ENCODE measurements at regions not wholly inside any gene's neighbourhood (a gene's known extent, or its start where the extent isn't known, plus 50 kb on each side); places are given as distances from the start of the nearest gene placed in this dataset.

GRCh38 chr3:72256716-72257115 lies 471.8 kb upstream of the PROK2 start:
- TF ChIP-seq POLR2A (IDR thresholded peaks at IDR 0.05; ENCODE audit: low read depth, low read length) (no peak), POLR2AphosphoS5 (IDR thresholded peaks at IDR 0.05; ENCODE audit: low read depth, low read length) (no peak), TAF1 (IDR thresholded peaks at IDR 0.05; ENCODE audit: borderline replicate concordance, low read depth, low read length) (no peak)
- FAIRE-seq (no peak), DNase-seq (ENCODE audit: insufficient read length) (no peak)

DNA sequence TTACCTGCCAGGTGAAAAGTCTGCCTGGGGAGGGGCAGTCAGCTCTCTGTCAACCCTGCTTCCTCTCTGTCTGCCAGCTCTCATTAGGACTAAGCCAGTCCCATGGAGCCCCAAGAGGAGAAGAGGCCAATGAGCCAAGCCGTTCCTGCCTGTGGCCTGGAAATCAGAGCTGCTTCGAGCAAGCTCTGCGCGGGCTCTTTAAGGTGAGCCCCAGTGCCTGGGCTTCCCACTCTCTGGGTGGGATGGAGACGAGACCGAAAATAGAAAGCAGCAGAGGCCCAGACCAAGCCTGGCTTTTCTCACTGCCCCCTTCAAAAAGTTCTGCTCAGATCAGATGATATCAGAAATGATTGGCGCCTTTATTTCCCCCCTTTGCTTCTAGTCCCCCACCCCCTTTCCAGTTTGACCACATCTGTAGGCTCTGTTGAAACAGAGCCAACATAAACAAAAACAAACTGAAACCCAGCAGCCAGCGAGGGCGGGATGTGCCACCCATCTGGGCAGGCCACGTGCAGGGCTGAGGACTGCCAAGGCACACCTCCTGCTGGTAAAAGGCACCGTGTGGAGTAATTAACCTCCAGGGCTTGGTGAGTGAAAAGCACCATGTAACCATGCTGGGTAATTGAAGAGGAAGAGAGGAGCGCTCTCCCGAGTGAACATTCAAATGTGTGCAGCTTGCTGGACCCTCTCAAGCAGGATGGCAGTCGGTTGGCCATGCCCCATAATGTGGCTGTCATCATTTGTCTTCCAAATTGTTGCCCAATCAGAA lies 471.0 kb upstream of the PROK2 start:
- FAIRE-seq, result no peak
- no peak for TF ChIP-seq POLR2AphosphoS5 (IDR thresholded peaks at IDR 0.05; ENCODE audit: low read depth, low read length)
- no peak for TF ChIP-seq POLR2A (IDR thresholded peaks at IDR 0.05; ENCODE audit: low read depth, low read length)
- no peak for TF ChIP-seq TAF1 (IDR thresholded peaks at IDR 0.05; ENCODE audit: borderline replicate concordance, low read depth, low read length)
- DNase-seq (ENCODE audit: insufficient read length), result no peak

DNA sequence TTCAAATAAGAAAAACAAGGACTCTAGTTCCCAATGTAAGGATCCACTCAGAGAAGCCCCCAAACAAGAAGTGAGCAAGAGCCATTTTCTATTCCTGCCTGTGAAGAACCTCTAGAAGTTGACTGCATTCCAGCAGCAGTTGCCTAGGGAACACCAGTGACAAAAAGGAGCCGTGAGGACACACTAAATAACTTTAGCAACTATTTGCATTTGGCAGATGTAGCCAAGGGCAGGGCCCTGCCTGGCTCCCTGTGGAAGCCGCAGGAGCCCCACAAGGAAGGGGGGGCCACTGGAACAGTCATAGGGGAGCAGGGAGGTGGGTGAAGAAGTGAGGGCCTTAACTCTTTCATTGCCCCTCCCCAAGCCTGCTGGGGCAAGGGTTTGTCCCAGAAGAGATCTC lies 470.2 kb upstream of the PROK2 start:
- TF ChIP-seq TAF1 (IDR thresholded peaks at IDR 0.05; ENCODE audit: borderline replicate concordance, low read depth, low read length) (no peak), POLR2AphosphoS5 (IDR thresholded peaks at IDR 0.05; ENCODE audit: low read depth, low read length) (no peak), POLR2A (IDR thresholded peaks at IDR 0.05; ENCODE audit: low read depth, low read length) (no peak)
- DNase-seq (ENCODE audit: insufficient read length), result no peak
- FAIRE-seq, result no peak

GRCh38 chr3:72254483-72254882 lies 469.5 kb upstream of the PROK2 start:
- DNase-seq (ENCODE audit: insufficient read length) (no peak), FAIRE-seq (no peak)
- TF ChIP-seq POLR2A (IDR thresholded peaks at IDR 0.05; ENCODE audit: low read depth, low read length), result no peak
- no peak for TF ChIP-seq TAF1 (IDR thresholded peaks at IDR 0.05; ENCODE audit: borderline replicate concordance, low read depth, low read length)
- no peak for TF ChIP-seq POLR2AphosphoS5 (IDR thresholded peaks at IDR 0.05; ENCODE audit: low read depth, low read length)

DNA sequence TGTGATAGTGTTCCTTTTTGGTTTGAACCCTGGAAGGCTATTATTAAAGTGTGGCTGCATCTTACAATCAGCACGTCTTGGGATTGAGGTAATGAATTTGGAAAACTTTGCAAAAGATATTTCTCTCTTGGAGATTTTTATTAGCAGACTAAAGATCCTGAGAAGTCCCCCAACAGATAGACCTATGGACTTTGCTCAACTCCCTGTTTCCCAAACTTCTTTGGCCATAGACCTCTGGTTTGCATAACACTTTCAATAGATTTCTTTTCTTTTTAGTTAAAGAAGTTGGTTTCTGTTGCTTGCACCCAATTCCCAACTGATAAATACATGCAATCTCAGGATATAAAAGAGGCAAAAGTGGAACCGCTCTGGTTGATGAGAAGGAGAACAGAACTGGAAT lies 465.8 kb upstream of the PROK2 start:
- FAIRE-seq, result no peak

DNA sequence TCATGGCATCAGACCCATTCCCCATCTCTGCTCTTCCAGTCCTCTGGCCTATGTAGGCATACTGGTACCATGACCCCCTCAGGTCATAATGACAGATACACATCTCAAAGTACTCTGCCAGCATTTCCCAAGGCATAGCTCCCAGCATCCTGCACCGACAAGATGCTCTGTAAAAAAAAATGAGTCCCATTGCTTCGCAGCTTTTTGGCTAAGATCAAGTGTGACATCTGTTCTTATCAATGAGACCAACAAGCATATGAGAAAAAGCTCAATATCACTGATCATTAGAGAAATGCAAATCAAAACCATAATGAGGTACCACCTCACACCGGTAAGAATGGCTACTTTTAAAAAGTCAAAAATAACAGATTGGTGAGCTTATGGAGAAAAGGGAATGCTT lies 463.9 kb upstream of the PROK2 start:
- FAIRE-seq, result no peak
- no peak for DNase-seq (ENCODE audit: insufficient read length)
- TF ChIP-seq TAF1 (IDR thresholded peaks at IDR 0.05; ENCODE audit: borderline replicate concordance, low read depth, low read length), result no peak
- no peak for TF ChIP-seq POLR2AphosphoS5 (IDR thresholded peaks at IDR 0.05; ENCODE audit: low read depth, low read length)
- TF ChIP-seq POLR2A (IDR thresholded peaks at IDR 0.05; ENCODE audit: low read depth, low read length), result no peak

More for the DNA sequence above, 465.8 kb upstream of the PROK2 start:
- no peak for DNase-seq (ENCODE audit: insufficient read length)
- TF ChIP-seq TAF1 (IDR thresholded peaks at IDR 0.05; ENCODE audit: borderline replicate concordance, low read depth, low read length) (no peak), POLR2AphosphoS5 (IDR thresholded peaks at IDR 0.05; ENCODE audit: low read depth, low read length) (no peak), POLR2A (IDR thresholded peaks at IDR 0.05; ENCODE audit: low read depth, low read length) (no peak)

DNA sequence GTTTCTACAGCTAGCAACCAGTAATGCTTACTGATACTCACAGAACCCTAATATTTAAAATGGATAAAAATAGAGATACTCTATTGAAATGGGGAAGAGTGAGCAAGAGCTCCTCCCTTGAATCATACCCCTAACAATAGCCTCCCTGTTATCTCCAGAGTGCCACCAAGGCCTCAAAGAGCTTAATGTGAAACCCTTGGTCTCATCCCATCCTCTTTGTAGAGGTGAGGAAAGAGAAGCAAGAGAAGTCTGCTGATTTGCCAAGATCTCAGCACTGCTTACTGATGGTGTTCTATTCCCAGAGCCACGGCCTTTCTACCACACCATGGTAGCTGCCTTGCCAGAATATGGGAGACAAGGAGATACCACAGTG lies 463.4 kb upstream of the PROK2 start:
- FAIRE-seq, result no peak
- TF ChIP-seq TAF1 (IDR thresholded peaks at IDR 0.05; ENCODE audit: borderline replicate concordance, low read depth, low read length), result no peak
- no peak for TF ChIP-seq POLR2AphosphoS5 (IDR thresholded peaks at IDR 0.05; ENCODE audit: low read depth, low read length)
- TF ChIP-seq POLR2A (IDR thresholded peaks at IDR 0.05; ENCODE audit: low read depth, low read length), result no peak
- no peak for DNase-seq (ENCODE audit: insufficient read length)

GRCh38 chr3:72247645-72248388 lies 462.9 kb upstream of the PROK2 start:
- no peak for DNase-seq (ENCODE audit: insufficient read length)
- no peak for FAIRE-seq
- no peak for TF ChIP-seq POLR2A (IDR thresholded peaks at IDR 0.05; ENCODE audit: low read depth, low read length)
- no peak for TF ChIP-seq POLR2AphosphoS5 (IDR thresholded peaks at IDR 0.05; ENCODE audit: low read depth, low read length)
- TF ChIP-seq TAF1 (IDR thresholded peaks at IDR 0.05; ENCODE audit: borderline replicate concordance, low read depth, low read length), result no peak

DNA sequence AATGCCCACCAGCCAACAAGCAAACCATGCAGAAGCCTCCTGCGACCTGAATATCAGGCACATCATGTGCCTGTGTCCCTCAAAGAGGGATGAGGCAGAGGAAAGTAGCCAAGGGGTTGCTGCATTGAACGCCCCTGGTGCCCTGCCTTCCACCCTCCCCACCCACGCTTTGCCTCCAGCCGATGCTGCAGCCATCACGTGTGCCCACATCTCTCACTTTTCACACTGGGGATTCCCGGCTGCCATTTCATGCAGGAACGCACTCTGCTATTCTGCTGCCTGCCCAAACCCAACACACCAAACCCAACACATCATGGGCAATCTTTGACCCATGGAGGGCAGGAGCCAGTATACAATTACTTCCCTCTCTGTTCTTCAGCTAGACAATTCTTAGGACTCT lies 462.2 kb upstream of the PROK2 start:
- FAIRE-seq (peak; percentile 42), DNase-seq (ENCODE audit: insufficient read length) (no peak)
- TF ChIP-seq POLR2AphosphoS5 (IDR thresholded peaks at IDR 0.05; ENCODE audit: low read depth, low read length), result no peak
- no peak for TF ChIP-seq POLR2A (IDR thresholded peaks at IDR 0.05; ENCODE audit: low read depth, low read length)
- TF ChIP-seq TAF1 (IDR thresholded peaks at IDR 0.05; ENCODE audit: borderline replicate concordance, low read depth, low read length), result no peak

DNA sequence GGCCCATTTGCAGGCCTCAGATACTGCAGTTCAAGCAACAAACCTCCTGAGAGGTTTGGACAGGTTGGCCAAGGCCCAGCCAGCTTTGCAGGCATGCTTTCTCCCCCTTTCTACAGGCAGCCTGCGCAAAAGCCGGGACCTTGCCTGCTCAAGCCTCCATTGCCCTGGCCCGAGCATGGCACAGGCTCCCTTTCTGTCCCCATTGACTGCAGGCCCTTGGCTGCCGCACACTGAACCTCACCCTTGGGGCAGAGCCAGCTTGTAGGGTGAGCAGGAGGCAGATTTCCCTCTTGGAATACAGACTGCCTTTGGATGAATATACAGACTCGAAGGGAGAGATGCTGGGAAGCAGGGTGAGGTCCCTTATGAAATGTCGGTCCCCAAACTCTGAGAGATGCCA lies 461.7 kb upstream of the PROK2 start:
- no peak for FAIRE-seq
- TF ChIP-seq TAF1 (IDR thresholded peaks at IDR 0.05; ENCODE audit: borderline replicate concordance, low read depth, low read length) (no peak), POLR2AphosphoS5 (IDR thresholded peaks at IDR 0.05; ENCODE audit: low read depth, low read length) (no peak), POLR2A (IDR thresholded peaks at IDR 0.05; ENCODE audit: low read depth, low read length) (no peak)
- no peak for DNase-seq (ENCODE audit: insufficient read length)

DNA sequence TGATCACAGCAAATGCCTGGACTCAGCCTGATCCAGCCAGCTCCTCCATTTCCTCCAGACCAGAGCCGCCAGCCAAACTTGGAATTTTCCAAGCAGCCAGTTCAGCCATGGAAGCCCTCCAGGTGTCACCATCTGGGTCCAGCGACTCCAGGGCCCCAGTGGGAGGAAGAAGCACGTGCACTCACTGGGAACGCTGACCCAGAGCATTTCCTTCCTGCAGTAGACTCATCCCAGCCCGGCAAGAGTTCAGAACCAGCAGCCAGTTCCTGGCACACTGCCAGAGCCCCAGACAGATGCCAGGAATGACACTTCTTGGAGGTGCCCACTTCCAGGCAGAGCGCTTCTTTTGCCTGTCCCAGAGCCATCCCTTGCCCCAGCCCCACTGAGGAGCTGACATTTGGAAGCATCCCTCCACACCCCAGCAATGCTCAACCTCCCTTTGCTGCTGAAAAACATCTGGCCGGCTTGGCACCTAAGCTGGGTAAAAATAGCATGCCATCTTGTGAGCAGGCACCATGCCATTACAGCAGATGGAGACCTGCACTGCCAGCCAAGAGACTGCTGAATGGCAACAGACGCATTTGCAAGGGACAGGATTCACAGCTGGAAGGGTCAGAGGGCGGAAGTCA lies 460.3 kb upstream of the PROK2 start:
- FAIRE-seq (no peak), DNase-seq (ENCODE audit: insufficient read length) (no peak)
- no peak for TF ChIP-seq POLR2AphosphoS5 (IDR thresholded peaks at IDR 0.05; ENCODE audit: low read depth, low read length)
- no peak for TF ChIP-seq POLR2A (IDR thresholded peaks at IDR 0.05; ENCODE audit: low read depth, low read length)
- TF ChIP-seq TAF1 (IDR thresholded peaks at IDR 0.05; ENCODE audit: borderline replicate concordance, low read depth, low read length), result no peak
